ENCODE measurements at regions not wholly inside any gene's neighbourhood (a gene's known extent, or its start where the extent isn't known, plus 50 kb on each side); places are given as distances from the start of the nearest gene placed in this dataset.
"Not testable (repeated sequence)": the region's sequence is repeated elsewhere in the genome, so short reads cannot be mapped to it uniquely, and the experiment has no call there.

DNA sequence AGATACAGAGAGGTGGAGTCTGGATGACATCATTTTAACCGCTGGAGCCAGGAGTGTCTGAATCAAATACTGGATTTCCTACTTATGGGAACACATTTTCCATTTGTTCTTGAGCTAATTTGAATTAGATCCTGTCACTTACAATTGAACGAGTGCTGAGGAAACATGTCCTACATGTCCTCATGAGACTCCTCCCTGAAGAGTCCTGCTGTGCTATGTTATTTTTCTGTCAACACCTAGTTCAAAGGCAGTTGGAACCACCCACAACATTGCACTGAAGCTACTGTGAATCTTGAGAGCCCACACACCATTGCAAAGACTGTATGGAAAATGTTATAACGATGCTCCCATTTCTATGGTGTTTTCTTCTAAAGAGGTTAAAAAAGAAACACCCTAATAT is 123.5 kb upstream of the CRBN start:
- no peaks in the 10 kb centered on the region for H3K9me3 Mint-ChIP-seq
- H3K4me1 Mint-ChIP-seq, result peaks cover 31% of the 10 kb centered on the region

DNA sequence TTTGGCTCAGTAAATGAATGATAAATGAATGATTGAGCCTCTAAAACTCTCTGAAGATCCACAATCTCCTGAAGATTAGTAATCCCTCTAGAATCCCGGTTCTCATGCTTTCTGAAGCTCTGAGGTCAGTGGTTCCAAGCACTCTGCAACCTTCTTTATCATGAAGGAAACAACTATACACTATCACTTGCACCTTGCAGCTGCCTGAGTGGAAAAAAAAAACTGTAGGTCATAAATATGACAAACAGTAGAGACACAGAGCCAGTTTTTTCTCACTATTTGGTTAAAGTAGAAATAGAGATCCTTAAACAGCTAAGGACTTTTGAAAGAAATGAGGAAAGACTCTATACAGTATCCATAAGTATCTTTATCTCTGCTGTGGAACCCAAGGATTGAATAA is 122.0 kb upstream of the CRBN start:
- peaks cover 3% of the 10 kb centered on the region for H3K9me3 Mint-ChIP-seq
- H3K4me1 Mint-ChIP-seq, result peaks cover 25% of the 10 kb centered on the region
- H3K27me3 Mint-ChIP-seq (ENCODE audit: low read depth), result peaks cover 18% of the 10 kb centered on the region
- H3K27ac Mint-ChIP-seq, result no peak overlapping the region
- H3K36me3 Mint-ChIP-seq (ENCODE audit: low read depth), result no peaks in the 10 kb centered on the region
- H3K4me3 Mint-ChIP-seq, result no peak overlapping the region
- TF ChIP-seq, protein P1, sequence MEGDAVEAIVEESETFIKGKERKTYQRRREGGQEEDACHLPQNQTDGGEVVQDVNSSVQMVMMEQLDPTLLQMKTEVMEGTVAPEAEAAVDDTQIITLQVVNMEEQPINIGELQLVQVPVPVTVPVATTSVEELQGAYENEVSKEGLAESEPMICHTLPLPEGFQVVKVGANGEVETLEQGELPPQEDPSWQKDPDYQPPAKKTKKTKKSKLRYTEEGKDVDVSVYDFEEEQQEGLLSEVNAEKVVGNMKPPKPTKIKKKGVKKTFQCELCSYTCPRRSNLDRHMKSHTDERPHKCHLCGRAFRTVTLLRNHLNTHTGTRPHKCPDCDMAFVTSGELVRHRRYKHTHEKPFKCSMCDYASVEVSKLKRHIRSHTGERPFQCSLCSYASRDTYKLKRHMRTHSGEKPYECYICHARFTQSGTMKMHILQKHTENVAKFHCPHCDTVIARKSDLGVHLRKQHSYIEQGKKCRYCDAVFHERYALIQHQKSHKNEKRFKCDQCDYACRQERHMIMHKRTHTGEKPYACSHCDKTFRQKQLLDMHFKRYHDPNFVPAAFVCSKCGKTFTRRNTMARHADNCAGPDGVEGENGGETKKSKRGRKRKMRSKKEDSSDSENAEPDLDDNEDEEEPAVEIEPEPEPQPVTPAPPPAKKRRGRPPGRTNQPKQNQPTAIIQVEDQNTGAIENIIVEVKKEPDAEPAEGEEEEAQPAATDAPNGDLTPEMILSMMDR (IDR thresholded peaks at IDR 0.05; ENCODE audit: unreplicated experiment in 3 of 3), result no peak

More for the DNA sequence above, 123.5 kb upstream of the CRBN start:
- Mint-ChIP-seq H3K27ac (peak overlapping the region in 1 of 3 experiments; percentile 19), H3K4me3 (no peak overlapping the region), H3K27me3 (ENCODE audit: low read depth) (peaks cover 18% of the 10 kb centered on the region), H3K36me3 (ENCODE audit: low read depth) (no peaks in the 10 kb centered on the region)
- TF ChIP-seq, protein P1 (IDR thresholded peaks at IDR 0.05; ENCODE audit: unreplicated experiment in 3 of 3), result no peak

DNA sequence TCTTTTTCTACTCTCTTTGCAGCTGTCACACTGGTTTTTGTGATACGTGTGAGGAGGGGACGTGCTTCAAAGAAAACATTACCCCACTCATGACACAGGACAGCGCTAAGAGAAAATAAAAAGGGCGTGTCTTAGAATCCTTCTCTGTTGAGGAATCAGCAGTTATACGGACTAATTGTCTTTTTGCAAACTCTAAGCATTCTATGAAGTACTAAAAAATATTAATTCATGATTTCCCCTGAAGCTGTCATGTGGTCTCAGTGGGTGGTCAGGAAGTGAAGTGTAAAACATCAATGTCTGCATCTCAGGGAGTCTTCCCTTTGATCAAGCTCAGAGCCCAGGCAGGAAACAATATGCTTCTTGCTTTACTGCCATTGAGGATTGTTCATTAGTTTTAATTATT is 117.5 kb upstream of the CRBN start:
- Mint-ChIP-seq H3K4me3 (no peak overlapping the region), H3K27me3 (ENCODE audit: low read depth) (peaks cover 15% of the 10 kb centered on the region), H3K36me3 (ENCODE audit: low read depth) (peaks cover 10% of the 10 kb centered on the region), H3K4me1 (peaks cover 7% of the 10 kb centered on the region), H3K27ac (peak overlapping the region in 1 of 3 experiments; percentile 20), H3K9me3 (peaks cover 38% of the 10 kb centered on the region)
- TF ChIP-seq, protein P1 (IDR thresholded peaks at IDR 0.05; ENCODE audit: unreplicated experiment in 3 of 3), result no peak

DNA sequence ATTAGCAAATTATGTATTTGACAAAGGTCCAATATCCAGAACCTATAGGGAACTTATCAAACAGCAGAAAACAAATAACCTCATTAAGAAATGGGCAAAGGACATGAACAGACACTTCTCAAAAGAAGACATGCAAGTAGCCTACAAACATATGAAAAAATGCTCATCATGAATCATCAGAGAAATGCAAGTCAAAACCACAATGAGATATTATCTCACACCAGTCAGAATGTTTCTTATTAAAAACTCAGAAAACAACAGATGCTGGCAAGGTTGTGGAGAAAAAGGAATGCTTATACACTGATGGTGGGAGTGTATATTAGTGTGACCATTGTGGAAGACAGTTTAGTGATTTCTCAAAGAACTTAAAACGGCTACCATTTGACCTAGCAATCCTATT is 116.1 kb upstream of the CRBN start:
- Mint-ChIP-seq H3K4me1 (peaks cover 7% of the 10 kb centered on the region), H3K27ac (no peak overlapping the region), H3K36me3 (ENCODE audit: low read depth) (peaks cover 12% of the 10 kb centered on the region), H3K9me3 (peaks cover 46% of the 10 kb centered on the region), H3K27me3 (ENCODE audit: low read depth) (peaks cover 10% of the 10 kb centered on the region), H3K4me3 (no peak overlapping the region)
- TF ChIP-seq, protein P1 (IDR thresholded peaks at IDR 0.05; ENCODE audit: unreplicated experiment in 3 of 3), result no peak

DNA sequence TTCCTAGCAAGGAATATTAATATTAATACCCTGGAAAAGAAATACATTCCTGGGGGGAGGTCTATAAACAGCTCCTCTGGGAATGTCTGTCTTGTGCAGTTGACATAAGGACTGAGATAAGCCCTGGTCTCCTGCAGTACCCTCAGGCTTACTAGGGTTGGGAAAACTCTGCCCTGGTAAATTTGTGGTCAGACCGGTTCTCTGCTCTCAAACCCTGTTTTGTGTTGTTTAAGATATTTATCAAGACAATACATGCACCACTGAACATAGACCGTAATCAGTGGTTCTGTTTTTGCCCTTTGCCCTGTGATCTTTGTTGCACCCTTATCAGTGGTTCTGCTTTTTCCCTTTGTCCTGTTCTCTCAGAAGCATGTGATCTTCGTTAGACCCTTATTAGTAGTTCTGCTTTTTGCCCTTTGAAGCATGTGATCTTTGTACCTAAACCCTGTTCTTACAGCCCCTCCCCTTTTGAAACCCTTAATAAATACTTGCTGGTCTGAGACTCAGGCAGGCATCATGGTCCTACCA is 112.3 kb upstream of the CRBN start:
- Mint-ChIP-seq H3K27me3 (ENCODE audit: low read depth) (peaks cover 10% of the 10 kb centered on the region), H3K36me3 (ENCODE audit: low read depth) (peaks cover 12% of the 10 kb centered on the region), H3K9me3 (peaks cover 45% of the 10 kb centered on the region), H3K4me1 (peaks cover 12% of the 10 kb centered on the region)
- not testable (repeated sequence) for H3K4me3 Mint-ChIP-seq, H3K27ac Mint-ChIP-seq

DNA sequence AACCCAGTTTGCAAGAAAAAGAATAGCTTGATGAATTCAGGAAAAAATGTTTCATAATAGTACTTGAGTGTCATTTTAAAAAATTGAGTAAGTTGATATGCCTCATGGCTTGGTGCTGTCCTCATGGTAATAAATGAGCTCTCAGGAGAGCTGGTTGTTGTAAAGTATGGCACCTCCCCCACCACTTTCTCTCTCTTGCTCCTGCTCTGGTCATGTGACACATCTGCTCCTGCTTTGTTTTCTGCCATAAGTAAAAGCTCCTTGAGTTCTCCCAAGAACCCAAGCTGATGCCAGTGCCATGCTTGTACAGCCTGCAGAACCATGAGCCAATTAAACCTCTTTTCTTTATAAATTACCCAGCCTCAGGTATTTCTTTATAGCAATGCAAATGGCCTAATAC is 108.8 kb upstream of the CRBN start:
- Mint-ChIP-seq H3K36me3 (ENCODE audit: low read depth) (peaks cover 4% of the 10 kb centered on the region), H3K9me3 (peaks cover 28% of the 10 kb centered on the region), H3K4me1 (peaks cover 12% of the 10 kb centered on the region), H3K27ac (peak overlapping the region in 1 of 3 experiments; percentile 10), H3K4me3 (no peak overlapping the region), H3K27me3 (ENCODE audit: low read depth) (peaks cover 5% of the 10 kb centered on the region)
- TF ChIP-seq, protein P1 (IDR thresholded peaks at IDR 0.05; ENCODE audit: unreplicated experiment in 3 of 3), result no peak
